ENCODE measurements at regions not wholly inside any gene's neighbourhood (a gene's known extent, or its start where the extent isn't known, plus 50 kb on each side); places are given as distances from the start of the nearest gene placed in this dataset.

DNA sequence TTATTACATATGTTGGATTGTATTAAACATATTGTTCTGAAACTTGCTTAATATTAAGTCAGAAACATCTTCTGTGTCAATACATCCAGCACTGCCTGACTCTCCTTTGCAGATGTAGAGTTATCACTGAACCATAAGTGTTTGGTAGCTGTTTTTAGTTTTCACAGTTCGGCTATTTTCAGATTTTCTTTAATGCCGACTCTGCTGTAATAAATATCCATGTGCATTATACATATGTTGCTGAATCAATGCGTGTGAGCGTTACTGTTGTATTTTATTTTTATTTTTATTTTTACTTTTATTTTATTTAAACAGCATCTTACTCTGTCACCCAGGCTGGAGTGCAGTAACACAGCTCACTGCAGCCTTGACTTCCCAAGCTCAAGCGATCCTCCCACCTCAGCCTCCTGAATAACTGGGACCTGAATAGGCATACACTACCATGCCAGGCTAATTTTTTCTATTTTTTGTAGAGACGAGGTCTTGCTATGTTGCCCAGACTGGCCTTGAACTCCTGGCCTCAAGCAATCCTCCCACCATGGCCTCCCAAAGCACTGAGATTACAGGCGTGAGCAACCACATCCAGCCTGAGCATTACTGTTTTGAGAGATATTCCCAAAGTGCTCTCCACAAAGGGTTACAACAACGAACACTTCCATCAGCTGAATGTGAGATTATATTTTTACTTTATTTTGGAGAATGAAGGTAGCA lies 50.7 kb upstream of the NOCT start:
- no peak for DNase-seq (ENCODE audit: low read depth)

DNA sequence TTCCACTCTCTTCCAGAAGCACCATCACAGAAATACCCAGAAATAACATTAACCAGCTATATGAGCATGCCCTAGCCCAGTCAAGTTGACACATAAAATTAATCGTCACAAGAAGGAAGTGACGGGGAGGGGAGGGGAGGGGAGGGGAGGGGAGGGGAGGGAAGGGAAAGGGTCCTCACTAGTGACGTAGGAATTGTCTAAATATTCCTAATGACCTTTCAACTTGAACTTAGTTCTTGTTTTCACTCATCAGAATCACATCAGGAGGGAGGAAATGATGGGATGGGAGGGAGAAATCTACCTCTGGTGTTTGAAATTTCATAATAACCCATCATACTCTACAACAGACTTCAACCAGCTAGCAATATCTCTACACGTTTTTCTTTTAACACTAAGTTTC lies 52.2 kb upstream of the NOCT start:
- DNase-seq (ENCODE audit: low read depth): no peak

DNA sequence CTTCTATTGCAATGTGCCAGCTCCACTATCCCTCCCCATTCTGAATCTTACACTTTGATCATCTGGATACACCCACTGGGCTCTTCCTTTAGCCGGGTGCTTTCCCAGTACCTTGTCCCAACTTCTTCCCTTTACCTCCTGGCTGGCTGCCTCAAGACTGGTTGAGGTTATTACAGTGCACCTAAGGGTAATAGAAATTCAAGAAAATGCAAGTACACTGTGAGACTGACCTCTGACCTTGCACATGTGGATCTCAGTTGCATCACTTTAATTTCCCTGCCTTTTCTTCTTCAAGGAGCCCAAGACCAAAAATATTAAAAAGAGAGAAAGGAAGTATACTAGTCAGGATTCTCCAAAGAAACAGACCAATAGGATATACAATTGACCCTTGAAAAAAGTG lies 53.9 kb upstream of the NOCT start:
- DNase-seq (ENCODE audit: low read depth): peak; percentile 37

DNA sequence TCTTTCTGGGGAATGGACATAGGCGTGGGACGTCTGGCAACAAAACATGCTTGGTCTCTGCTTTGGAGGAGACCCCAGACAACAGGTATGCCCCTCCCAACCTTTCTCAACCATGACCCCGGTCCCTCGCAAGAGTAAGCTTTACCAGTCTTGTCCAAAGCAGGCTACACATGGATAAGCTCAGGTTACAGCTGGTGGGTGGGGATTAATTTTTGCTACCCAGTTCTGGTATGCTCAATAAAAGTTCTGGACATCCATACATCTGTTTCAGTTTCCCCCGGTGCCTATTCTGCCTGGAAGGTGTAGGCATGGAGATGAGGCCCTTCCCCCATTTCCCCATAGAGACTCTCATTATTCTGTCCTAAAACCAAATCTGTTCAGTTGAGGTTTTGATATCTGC lies 54.5 kb upstream of the NOCT start:
- DNase-seq (ENCODE audit: low read depth): no peak

DNA sequence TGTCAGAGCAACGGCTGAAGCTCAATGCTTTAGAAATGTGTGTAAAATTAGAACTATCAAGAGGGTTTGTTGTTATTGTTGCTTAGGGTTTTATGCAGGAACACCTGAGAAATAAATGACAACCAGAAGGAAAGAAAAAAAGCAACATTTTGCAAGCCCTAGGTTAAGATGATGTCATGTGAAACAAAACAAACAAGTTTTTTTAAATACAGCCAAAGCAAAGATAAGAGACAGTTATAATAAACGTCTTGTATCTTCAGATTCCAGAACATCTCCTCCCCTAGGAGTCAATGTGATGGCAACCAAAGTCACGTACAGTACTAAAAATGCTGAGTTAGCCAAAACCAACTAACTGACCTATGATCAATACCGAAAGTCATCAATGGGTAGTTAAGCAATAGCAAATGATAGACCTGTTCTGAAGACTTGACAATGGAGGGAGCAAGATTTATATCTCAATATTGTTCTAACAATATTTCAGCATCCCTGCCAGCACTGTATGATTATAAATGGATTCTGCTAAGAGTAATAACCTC lies 55.3 kb upstream of the NOCT start:
- no peak for DNase-seq (ENCODE audit: low read depth)

DNA sequence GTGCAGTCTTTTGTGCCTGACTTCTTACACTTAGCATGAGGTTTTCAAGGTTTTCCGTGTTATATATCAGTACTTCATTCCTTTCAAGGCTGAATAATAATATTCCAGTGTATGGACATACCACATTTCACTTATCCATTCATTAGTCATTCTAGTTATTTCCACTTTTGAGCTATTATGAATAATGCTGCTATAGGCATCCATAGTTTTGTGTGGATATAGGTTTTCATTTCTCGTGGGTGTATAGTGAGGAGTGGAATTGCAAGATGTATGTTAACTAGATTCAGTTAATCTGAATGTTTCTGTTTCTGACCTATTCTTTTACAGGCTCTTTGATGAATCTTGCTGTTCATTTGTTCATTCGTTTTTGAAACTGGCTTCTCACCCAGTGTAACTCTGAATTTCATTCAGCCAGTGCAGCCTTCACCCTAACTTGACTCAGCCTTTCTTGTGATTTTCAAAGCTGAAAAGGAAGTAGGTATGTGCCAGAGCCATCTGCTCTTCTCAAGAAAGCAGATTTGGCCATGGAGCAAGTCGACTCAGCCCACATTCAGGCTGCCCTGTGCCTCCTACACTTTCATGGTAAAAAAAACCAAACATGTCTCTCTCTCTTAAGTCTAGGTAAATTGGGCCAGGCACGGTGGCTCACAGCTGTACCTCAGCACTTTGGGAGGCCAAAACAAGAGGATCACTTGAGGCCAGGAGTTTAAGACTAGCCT lies 56.3 kb upstream of the NOCT start:
- no peak for DNase-seq (ENCODE audit: low read depth)

DNA sequence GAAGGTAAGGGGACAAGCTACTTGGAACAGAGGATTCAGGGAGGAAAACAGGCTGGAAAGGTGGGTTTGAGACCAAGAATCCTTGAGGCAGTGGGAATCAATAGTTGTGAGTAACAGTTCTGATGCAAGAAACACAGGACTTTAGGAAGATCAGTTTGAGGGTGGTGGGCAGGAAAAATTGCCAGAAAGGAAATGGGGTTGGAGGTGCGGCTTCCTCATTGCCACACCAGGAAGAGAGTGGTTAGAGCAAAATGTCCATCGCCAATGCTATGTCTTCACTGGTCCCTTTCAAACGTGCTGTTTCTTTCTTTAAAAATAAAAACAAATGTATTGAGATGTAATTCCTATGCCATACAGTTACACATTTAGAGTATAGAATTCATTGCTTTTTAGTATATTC lies 57.1 kb upstream of the NOCT start:
- DNase-seq (ENCODE audit: low read depth): no peak

DNA sequence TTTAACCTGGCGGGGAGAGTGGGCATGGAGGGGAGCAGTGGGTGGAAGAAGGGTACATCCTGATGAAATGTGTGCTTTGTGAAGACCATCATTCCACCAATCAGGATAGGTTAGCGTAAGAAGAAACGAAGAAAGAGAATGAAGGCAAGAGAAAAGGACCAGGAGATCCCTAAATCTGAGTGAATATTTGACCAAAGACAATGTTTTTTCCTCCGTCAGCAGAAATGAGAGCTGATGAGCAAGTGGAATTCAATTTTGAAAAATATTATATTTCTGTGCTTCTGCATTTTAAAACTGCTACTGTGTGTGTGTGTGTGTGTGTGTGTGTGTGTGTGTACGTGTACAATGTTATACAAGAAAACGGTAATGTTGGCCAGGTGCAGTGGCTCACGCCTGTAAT lies 58.3 kb upstream of the NOCT start:
- no peak for DNase-seq (ENCODE audit: low read depth)

DNA sequence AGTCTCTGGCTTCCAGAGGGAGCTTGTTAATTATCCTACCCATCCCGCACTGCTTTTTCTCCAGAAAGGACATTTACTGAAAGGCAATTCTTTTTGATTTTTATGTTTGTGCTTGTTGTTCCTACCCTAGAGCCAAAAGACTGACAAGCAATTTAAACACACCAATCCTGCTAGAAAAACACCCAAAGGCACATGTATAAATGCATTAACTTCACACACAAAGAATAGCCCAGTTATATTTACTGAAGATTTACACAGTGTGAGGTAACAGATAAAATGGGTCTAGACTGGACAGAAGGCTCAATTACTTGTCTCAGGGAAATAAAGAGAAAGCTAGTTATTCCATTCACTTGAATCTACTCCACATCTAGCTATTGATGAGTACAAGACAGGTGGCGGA lies 61.2 kb upstream of the NOCT start:
- no peak for DNase-seq (ENCODE audit: low read depth)

DNA sequence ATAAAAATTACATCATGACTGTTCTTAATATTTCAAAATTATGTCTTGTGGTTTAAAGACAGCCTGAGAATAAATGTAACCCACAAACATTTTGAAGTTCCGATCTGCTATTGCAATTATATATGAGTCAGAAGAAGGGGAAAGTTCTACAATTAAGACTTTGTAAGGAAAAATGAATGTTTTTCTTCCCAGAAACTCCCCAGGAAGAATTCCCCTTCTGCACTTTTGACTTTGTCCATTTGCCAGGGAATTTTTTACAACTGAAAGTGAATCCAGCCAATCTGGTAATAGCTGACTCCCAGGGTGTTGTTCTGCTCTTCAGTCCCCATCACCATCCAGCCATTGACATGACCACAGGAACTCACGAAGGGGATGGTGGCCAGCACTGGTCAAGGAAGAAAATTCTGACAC lies 61.6 kb upstream of the NOCT start:
- DNase-seq (ENCODE audit: low read depth): peak; percentile 91

DNA sequence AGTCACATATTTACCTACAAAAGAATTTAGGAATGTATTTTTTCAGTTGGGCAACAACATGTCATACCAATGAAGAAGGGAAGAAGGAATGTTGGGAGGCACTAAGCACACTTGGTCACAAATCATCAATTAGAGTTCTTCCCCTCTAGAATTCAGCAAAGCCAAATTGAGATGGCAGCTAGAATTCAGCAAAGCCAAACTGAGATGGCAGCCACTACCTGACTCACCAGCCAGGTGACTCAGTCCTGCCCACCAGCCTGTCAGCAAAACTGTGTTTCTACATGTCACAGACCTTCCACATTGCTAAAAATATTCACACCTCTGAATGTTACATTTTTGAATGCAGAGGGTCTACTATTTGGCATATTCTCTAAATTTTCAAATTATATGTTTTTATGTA lies 63.2 kb upstream of the NOCT start:
- peak; percentile 65 for DNase-seq (ENCODE audit: low read depth)

DNA sequence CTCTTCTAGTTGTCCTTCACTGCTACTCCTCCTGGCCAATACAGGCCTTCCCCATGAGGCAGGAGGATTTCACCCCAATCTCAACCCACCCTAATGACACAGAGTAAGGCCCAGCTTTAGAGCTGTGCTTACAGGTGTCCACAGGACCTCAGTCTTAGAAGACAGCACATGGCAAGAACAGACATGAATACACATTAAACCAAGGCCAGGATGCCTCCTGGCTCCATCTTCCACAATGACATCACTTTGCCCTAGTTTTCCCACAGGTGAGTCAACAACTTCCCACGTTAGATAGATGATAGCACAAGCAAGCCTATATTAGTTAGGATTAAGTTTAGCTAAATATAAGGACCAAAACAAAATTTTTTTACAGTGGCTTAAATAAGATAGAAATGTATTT lies 63.8 kb upstream of the NOCT start:
- no peak for DNase-seq (ENCODE audit: low read depth)

DNA sequence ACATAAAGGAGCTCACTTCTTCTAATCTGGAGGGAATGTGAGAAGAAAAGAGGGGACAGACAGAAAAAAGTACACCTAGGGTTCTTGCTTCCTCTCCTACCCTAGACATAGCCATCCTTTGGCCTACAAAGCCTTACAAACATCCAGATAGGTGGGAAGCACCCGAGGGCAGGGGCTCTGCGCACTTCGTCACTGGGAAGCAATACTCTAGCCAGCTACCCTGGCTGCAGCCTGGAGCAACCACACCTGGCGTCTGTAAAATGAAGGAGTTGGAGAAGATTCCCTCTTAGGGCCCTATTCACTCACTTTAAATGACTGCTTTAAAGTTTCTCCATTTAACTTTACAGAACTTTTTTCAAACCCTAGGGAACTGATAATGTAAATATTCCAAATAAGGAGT lies 65.7 kb upstream of the NOCT start:
- no peak for DNase-seq (ENCODE audit: low read depth)

DNA sequence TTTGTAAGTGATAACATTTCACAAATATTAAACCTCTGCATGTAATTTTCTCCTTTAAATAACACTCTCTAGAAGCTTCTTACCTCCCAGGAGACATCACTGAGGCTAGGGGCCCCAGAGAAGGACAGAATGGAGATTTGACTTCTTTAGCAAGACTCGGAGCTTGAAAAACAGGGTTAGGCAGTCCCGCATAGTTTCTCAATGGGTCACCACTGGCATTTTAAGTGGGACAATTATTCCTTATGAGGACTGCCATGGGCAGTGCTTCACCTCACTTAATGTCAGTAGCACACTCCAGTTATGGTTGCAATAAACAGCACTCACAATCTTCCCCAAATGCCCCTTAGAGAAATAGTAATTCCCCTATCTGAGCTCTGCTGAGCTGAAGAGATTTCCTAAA lies 66.7 kb upstream of the NOCT start:
- DNase-seq (ENCODE audit: low read depth): peak; percentile 36

DNA sequence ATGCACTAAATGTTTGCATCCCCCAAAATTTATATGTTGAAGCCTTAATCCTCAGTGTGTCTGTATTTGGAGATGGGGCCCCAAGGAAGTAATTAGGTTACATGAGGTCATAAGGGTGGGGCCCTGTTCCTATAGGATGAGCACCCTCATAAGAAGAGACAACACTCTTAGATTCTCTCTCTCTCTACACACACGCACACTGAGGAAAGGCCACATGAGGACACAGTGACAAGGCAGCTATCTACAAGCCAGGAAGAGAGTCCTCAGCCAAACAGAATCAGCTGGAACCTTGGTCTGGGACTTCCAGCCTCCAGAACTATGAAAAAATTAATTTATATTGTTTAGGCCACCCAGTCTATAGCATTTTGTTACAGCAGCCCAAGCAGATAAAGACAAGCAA lies 69.3 kb upstream of the NOCT start:
- no peak for DNase-seq (ENCODE audit: low read depth)

DNA sequence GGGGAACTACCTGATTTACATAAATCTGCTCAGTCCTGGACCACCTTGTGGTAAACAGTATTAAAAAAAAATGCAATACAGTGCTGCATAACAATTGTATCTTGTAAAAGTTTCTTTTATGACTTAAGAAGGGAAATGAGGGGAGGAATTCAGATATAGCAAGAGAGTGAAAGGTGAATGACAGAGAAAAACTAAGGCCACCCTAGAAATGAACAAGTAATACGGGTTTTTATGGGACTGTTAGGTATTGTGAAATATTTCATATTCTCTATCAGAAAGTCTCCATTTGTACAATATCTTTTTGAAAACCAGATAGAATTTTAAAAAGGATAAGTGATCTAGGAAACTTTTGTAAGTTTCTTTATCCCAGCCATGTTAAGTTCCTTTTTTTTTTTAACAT lies 69.7 kb upstream of the NOCT start:
- DNase-seq (ENCODE audit: low read depth): no peak

DNA sequence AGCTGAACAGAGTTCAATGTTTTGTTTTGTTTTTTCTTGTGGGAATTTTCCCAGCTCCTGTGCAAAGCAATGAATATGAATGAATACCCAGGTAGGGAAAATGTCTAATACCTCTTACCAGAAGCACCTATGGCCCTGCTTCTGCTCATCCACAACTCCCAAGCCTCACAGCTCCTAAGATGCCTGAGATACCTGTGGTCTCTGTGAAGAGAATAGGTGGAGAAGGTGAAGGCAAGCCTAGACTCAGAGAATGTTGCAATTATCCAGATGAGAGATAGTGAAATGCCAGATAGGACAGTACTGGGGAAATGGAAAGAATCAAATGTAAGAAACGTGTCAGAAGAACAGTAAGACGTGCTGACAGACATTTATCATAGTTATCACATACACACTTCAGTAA lies 70.2 kb upstream of the NOCT start:
- no peak for DNase-seq (ENCODE audit: low read depth)

DNA sequence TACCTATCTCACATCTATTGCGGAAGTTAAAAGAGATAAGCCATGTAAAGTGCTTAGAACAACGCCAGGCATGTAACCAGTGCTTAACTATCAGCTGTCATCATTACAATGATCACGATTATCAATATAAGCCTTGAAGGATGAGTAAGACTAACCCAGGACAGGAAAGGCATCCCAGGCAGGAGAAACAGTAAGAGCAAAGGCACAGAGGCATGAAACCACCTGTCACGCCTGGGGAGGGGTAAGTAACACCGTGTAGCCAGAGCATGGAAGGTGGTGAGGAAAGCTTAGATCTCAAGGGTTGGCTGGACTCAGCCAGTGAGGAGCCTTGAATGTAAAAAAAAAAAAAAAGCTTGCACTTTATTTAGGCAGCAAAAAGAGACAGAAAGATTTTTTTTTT lies 71.7 kb upstream of the NOCT start:
- no peak for DNase-seq (ENCODE audit: low read depth)

DNA sequence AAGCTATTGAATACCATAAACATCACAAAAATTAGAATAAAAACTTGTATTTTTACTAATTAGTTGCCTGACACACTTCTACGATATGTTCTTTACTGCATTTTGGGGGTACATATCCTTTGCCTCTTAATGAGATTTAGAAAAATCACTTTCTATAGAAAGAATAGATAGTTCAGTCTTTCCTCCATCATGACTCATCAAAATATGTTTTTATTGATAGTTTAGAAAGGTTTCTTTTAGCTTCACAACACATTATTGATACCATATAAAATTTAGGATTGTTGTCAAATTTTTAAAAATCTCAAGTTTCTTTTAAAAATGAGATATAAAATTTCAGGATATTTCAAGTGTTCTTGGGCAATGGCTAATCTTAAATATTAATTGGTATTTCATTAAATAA lies 74.5 kb upstream of the NOCT start:
- no peak for DNase-seq (ENCODE audit: low read depth)

DNA sequence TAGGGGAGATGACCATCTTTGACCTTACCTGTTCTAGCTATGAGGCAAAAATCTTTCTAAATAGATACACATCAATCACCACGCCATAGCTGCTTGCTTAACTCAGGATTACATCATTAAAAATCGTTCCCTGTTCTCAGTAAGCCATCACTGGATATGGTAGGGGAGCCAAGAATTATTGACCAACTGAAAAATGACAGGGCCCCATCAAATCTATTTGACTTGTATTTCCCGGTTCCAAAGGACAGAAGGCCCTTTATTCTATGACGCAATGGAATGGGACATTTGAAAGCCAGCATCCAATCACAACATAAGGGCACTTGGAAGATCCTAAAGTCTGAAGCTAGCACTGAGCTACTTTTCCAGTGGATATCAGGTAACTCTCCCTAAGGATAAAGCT lies 75.6 kb upstream of the NOCT start:
- DNase-seq (ENCODE audit: low read depth): no peak

DNA sequence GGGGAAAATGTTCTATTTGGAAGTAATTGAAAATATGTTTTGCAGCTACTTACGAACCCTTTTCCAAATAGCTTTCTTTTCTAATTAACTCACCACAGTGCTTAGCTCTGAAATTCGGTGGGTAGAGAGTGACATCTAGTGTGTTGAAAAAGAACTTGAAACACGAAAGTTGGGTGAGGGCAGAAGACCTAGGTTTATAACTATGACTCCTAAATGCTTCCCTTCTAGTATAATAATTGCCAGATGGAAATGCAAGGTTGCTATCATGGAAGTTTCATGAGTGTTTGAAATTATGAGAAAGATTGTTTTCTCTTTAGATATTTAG lies 77.3 kb upstream of the NOCT start:
- DNase-seq (ENCODE audit: low read depth): peak; percentile 69

DNA sequence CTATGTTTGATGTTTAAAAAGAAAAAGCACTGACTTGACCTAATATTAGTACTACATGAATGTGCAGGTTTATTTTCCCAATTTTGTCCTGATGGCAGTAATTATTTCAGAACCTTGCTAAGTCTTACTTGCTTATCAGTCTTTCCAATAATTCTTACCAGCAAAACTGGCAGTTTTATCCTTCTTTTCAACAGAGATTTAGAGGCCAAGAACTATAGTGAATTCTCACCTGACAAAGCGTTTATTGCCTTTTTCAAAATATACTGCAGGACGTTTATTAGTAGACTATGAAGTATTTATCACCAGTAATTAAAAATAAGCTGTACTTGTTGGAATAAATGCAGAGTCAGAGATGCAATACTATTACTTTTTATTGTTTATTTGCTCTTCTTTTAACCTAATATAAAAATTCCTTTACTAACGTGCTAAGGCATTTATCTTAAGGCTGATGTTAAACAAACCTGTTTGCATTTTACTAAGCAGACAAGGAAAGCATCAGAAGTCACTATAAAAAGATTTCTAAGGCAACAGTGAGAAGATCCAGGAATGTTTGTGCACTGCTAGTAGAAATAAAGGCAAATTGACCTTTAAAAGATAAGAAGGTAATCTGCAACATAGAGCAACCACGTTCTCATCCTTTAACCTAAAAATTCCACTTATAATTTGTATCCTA lies 80.3 kb upstream of the NOCT start:
- no peak for DNase-seq (ENCODE audit: low read depth)

DNA sequence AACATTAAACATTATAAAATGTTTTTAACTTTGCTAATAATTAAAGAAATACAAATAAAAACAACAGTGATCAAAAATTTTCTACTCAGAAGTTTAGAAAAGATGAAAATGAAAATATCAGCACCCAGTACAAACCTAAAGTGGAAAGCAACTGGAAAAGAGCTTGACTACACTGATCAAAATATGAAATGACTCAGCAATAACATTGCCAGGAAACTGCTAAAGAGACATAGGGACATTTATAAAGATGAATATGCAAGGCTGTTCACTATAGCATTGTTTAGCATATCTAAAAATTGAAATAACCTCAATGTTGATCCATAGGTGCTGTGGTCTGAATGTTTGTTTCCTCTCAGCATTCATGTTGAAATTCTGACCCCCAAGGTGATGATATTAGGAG lies 88.5 kb upstream of the NOCT start:
- no peak for DNase-seq (ENCODE audit: low read depth)

Data from renal cortical epithelial cell (primary cell).